Smooth muscle cell (in vitro differentiated cells): ENCODE measurements at regions not wholly inside any gene's neighbourhood (a gene's known extent, or its start where the extent isn't known, plus 50 kb on each side); places are given as distances from the start of the nearest gene placed in this dataset.
A peak's percentile ranks its signal among the peaks of the same experiment; 100 is the strongest.

ENCODE experiments used
- DNase-seq: peaks from one replicate; lab custom pipeline; 2025; ENCODE audit not compliant: unreplicated experiment; lab: John Stamatoyannopoulos, UW
- H2AFZ ChIP-seq: fragments of 200-600 bp; sonication (generic); 2 replicates; pipeline ENCODE4 v1.6.0; 2016; ENCODE audit warnings: antibody characterized with exemption, low read depth, mild to moderate bottlenecking
- H3F3A ChIP-seq: fragments of 200-600 bp; sonication (generic); 2 replicates; pipeline ENCODE4 v1.6.0; 2017; ENCODE audit warnings: antibody characterized with exemption, low read depth
- H3K27ac ChIP-seq: fragments of 200-600 bp; sonication (generic); 2 replicates; pipeline ENCODE4 v1.5.1; 2016; ENCODE audit warnings: low read depth, mild to moderate bottlenecking
- H3K27me3 ChIP-seq: fragments of 200-600 bp; sonication (generic); 2 replicates; pipeline ENCODE4 v1.6.1; 2016; ENCODE audit warnings: low read depth, mild to moderate bottlenecking
- H3K36me3 ChIP-seq: fragments of 200-600 bp; sonication (generic); 2 replicates; pipeline ENCODE4 v1.5.1; 2016; ENCODE audit warnings: low read depth
- H3K4me1 ChIP-seq: fragments of 200-600 bp; sonication (generic); 2 replicates; pipeline ENCODE4 v1.5.1; 2016; ENCODE audit warnings: low read depth
- H3K4me2 ChIP-seq: fragments of 200-600 bp; sonication (generic); 2 replicates; pipeline ENCODE4 v1.6.0; 2016; ENCODE audit warnings: mild to moderate bottlenecking
- H3K4me3 ChIP-seq: fragments of 200-600 bp; sonication (generic); 2 replicates; pipeline ENCODE4 v1.5.1; 2016; ENCODE audit warnings: mild to moderate bottlenecking
- H3K79me2 ChIP-seq: fragments of 200-600 bp; sonication (generic); 2 replicates; pipeline ENCODE4 v1.6.0; 2016; ENCODE audit warnings: low read depth, mild to moderate bottlenecking
- H3K9ac ChIP-seq: fragments of 200-600 bp; sonication (generic); 2 replicates; pipeline ENCODE4 v1.6.0; 2016; ENCODE audit warnings: low read depth
- H3K9me3 ChIP-seq: fragments of 200-600 bp; sonication (generic); replicated peaks from 2 replicates; pipeline ENCODE4 v1.5.1; 2016; ENCODE audit warnings: low read depth
- H4K20me1 ChIP-seq: fragments of 200-600 bp; sonication (generic); 2 replicates; pipeline ENCODE4 v1.6.0; 2016; ENCODE audit warnings: low read depth
- WGBS: methylation state at CpG from one replicate; pipeline ENCODE4 v1.1.7; 2016; ENCODE audit warnings: low lambda C conversion rate; 5-methylcytosine and 5-hydroxymethylcytosine counted together
- TF ChIP-seq, protein P1 (sequence below): fragments of 200-600 bp; sonication (generic); IDR thresholded peaks from 2 replicates; pipeline ENCODE4 v1.5.1; 2017; ENCODE audit warnings: borderline replicate concordance, mild to moderate bottlenecking, antibody characterized with exemption; ENCODE audit not compliant: insufficient read depth, poor library complexity, severe bottlenecking

DNA sequence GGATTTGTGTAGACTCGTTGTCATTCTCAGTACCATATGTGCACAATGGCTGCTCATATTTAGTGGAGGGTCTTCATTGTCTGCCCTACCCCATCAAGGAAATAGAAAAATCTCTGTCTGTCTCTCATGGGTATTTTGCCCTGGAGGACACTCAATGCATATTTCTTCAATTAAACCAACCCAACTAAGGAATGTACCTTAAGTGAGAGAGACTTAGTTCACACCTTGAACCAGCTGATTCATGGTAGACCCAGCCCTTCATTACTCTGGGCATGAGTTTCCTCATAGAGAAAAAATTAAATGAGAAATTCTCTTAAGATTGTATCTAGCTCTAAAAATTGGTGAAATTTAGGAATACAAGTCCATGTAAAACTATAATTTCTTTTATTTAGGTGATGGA lies 107.1 kb upstream of the PLEKHG7 start:
- no peaks in the 10 kb centered on the region for H3K27me3 ChIP-seq
- 100% methylated on average over 1 of the region's 1 CpG for WGBS
- no peak overlapping the region for H3K4me3 ChIP-seq
- peak overlapping the region; percentile 98 for H3K27ac ChIP-seq
- DNase-seq: no peak
- H3F3A ChIP-seq: peaks cover 12% of the 10 kb centered on the region
- peak overlapping the region; percentile 64 for H3K4me2 ChIP-seq
- no peaks in the 10 kb centered on the region for H3K9me3 ChIP-seq
- peak overlapping the region; percentile 16 for H3K9ac ChIP-seq
- peaks cover 6% of the 10 kb centered on the region for H3K4me1 ChIP-seq
- H3K79me2 ChIP-seq: no peaks in the 10 kb centered on the region
- H4K20me1 ChIP-seq: no peaks in the 10 kb centered on the region
- H2AFZ ChIP-seq: peak overlapping the region; percentile 3
- TF ChIP-seq, protein P1, sequence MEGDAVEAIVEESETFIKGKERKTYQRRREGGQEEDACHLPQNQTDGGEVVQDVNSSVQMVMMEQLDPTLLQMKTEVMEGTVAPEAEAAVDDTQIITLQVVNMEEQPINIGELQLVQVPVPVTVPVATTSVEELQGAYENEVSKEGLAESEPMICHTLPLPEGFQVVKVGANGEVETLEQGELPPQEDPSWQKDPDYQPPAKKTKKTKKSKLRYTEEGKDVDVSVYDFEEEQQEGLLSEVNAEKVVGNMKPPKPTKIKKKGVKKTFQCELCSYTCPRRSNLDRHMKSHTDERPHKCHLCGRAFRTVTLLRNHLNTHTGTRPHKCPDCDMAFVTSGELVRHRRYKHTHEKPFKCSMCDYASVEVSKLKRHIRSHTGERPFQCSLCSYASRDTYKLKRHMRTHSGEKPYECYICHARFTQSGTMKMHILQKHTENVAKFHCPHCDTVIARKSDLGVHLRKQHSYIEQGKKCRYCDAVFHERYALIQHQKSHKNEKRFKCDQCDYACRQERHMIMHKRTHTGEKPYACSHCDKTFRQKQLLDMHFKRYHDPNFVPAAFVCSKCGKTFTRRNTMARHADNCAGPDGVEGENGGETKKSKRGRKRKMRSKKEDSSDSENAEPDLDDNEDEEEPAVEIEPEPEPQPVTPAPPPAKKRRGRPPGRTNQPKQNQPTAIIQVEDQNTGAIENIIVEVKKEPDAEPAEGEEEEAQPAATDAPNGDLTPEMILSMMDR: no peak
- no peaks in the 10 kb centered on the region for H3K36me3 ChIP-seq

DNA sequence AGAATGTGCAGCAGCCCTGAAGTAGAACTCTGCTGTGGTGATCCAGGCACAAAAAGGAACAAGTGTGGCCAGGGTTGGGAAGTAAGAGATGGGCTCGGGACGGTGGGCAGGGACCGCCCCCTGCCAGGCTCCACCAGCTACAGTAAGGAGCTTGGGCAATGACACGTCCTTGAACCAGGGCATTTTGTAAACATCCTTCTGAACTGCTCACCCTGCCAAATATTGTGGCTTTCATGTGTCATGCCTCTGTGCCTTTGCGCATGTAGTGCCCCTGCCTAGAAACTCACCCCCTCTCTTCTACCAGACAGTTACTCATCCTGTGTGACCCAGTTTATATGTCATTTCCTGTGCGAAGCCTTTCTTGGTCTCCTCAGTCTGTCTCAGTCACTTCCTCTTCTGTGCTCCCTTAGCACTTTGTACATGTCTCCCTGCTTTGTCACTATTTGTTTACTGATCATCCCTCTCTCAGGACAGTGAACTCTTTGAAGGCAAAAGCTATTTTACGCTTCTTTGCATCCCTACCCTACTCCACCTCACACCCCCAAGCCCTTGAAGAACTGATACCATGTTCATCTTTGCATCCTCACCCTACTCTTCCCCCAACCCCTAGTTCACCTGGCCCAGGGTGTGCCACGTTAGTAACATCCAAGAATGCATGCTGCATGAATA lies 108.9 kb upstream of the PLEKHG7 start:
- H3K9me3 ChIP-seq: no peaks in the 10 kb centered on the region
- H3K27ac ChIP-seq: peak overlapping the region; percentile 98
- no peaks in the 10 kb centered on the region for H3K79me2 ChIP-seq
- no peak overlapping the region for H3K4me3 ChIP-seq
- no peaks in the 10 kb centered on the region for H3K36me3 ChIP-seq
- H3K4me2 ChIP-seq: peak overlapping the region; percentile 38
- H3K9ac ChIP-seq: peak overlapping the region; percentile 76
- H3K4me1 ChIP-seq: peaks cover 6% of the 10 kb centered on the region
- WGBS: 40% methylated on average over 8 of the region's 8 CpGs
- no peaks in the 10 kb centered on the region for H4K20me1 ChIP-seq
- TF ChIP-seq, protein P1: no peak
- peak overlapping the region; percentile 4 for H2AFZ ChIP-seq
- DNase-seq: no peak
- H3F3A ChIP-seq: peaks cover 12% of the 10 kb centered on the region
- H3K27me3 ChIP-seq: no peaks in the 10 kb centered on the region

DNA sequence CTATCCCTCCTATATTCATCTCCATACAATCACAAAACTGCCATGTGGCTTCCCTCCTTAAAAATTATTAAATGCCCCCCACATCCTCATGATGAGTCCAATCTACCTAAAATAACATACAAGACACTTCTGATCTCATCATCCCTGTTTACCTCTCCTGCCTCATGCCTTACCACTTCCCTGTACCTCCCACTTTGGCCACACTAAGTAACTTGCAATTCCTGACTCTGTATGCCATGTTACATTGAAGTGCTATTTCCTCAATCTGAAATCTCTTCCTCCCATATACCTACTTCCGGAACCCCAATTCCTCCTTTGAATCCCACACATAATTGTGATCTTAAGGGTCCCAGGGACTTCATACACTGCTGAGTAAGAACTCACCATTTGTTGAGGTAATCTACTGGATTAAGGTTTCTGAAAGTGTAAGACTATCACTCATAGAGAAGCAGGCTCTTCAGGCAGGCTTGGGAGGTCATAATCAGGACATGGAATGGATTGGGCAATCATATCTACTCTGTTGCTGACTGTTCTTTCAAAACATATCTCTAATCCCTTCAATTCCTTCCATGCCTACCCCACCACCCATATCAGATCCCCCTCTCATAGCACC lies 117.6 kb upstream of the PLEKHG7 start:
- 97% methylated on average over 1 of the region's 1 CpG for WGBS
- TF ChIP-seq, protein P1: no peak

More for the DNA sequence above, 117.6 kb upstream of the PLEKHG7 start:
- Histone ChIP-seq H3K4me1 (no peaks in the 10 kb centered on the region), H3K79me2 (no peaks in the 10 kb centered on the region), H3K9me3 (no peaks in the 10 kb centered on the region), H3K36me3 (no peaks in the 10 kb centered on the region), H3K4me2 (no peak overlapping the region), H3K27ac (no peak overlapping the region), H4K20me1 (no peaks in the 10 kb centered on the region), H2AFZ (no peak overlapping the region), H3F3A (no peaks in the 10 kb centered on the region), H3K27me3 (no peaks in the 10 kb centered on the region), H3K9ac (no peak overlapping the region), H3K4me3 (no peak overlapping the region)
- no peak for DNase-seq
